Upper lobe of right lung (tissue), 1 donor: ENCODE measurements at regions not wholly inside any gene's neighbourhood (a gene's known extent, or its start where the extent isn't known, plus 50 kb on each side); places are given as distances from the start of the nearest gene placed in this dataset.

ENCODE experiments used
- ATAC-seq: fragments of 200-7000 bp; cut with Tn5 transposase; one replicate; pipeline ENCODE4 v1.9.1; 2020; ENCODE audit warnings: mild to moderate bottlenecking, moderate library complexity
- DNase-seq: peaks from one replicate; pipeline ENCODE4 v3.0.0-alpha.2; 2020
- H3K27ac ChIP-seq: fragments of 200-600 bp; one replicate; pipeline ENCODE4 v1.8.0; 2022
- H3K27me3 ChIP-seq: fragments of 200-600 bp; one replicate; pipeline ENCODE4 v1.8.0; 2022; ENCODE audit warnings: mild to moderate bottlenecking
- H3K36me3 ChIP-seq: fragments of 200-600 bp; one replicate; pipeline ENCODE4 v1.8.0; 2022
- H3K4me1 ChIP-seq: fragments of 200-600 bp; one replicate; pipeline ENCODE4 v1.8.0; 2022
- H3K4me3 ChIP-seq: fragments of 200-600 bp; one replicate; pipeline ENCODE4 v1.8.0; 2022; ENCODE audit warnings: mild to moderate bottlenecking
- H3K9me3 ChIP-seq: fragments of 200-600 bp; one replicate; pipeline ENCODE4 v1.8.0; 2022
- CTCF ChIP-seq: fragments of 200-600 bp; IDR thresholded peaks from one replicate; pipeline ENCODE4 v1.8.0; 2022; ENCODE audit warnings: antibody characterized with exemption
- intact Hi-C: fragments of 100-400 bp; cut with DNase I; formaldehyde crosslinking; loops from one replicate; pipeline ENCODE4 v1.11.0; 2022
- donor health status: DM: no; HTN: yes; CAD: no; lungs with severe emphysema.

GRCh38 chrX:36504625-36505024, 503.5 kb upstream of the FAM47C start:
- Histone ChIP-seq H3K4me1 (no peaks in the 10 kb centered on the region), H3K4me3 (no peak overlapping the region), H3K9me3 (no peaks in the 10 kb centered on the region), H3K27ac (no peak overlapping the region), H3K36me3 (no peaks in the 10 kb centered on the region), H3K27me3 (no peaks in the 10 kb centered on the region)
- DNase-seq = no peak
- intact Hi-C loops = no loop called here
- no peak for TF ChIP-seq CTCF
- no peak for ATAC-seq

GRCh38 chrX:36508042-36508441, 500.1 kb upstream of the FAM47C start:
- Histone ChIP-seq H3K27me3 (no peaks in the 10 kb centered on the region), H3K36me3 (no peaks in the 10 kb centered on the region), H3K9me3 (no peaks in the 10 kb centered on the region), H3K4me3 (no peak overlapping the region), H3K27ac (no peak overlapping the region), H3K4me1 (no peaks in the 10 kb centered on the region)
- TF ChIP-seq CTCF = no peak
- no peak for DNase-seq
- intact Hi-C loops = no loop called here
- no peak for ATAC-seq

DNA sequence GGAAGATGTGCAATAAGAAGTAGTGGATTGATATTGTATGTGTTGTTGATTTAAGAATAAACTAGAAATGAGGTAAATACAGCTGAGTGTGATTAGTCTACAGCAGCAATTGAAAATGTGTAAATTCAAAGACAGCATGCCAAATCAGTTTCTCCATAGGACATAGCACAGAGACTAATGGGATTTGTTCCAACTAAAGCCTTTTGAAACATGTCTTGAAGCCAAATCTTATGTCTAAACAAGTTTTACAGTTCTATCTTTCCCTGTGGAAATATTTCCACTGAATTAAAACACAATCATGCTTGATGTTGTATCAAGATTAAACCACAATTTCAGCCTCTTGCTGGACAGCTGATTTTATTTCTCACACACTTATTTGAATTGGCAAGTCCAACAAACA, 497.4 kb upstream of the FAM47C start:
- intact Hi-C loops = no loop called here
- Histone ChIP-seq H3K27ac (no peak overlapping the region), H3K4me3 (no peak overlapping the region), H3K27me3 (no peaks in the 10 kb centered on the region), H3K36me3 (no peaks in the 10 kb centered on the region), H3K4me1 (no peaks in the 10 kb centered on the region), H3K9me3 (no peaks in the 10 kb centered on the region)
- ATAC-seq (no peak), DNase-seq (no peak)
- no peak for TF ChIP-seq CTCF

- H3K27me3 ChIP-seq = no peaks in the 10 kb centered on the region
- DNase-seq (no peak), ATAC-seq (no peak)
- H3K4me1 ChIP-seq = no peaks in the 10 kb centered on the region
- no peak for TF ChIP-seq CTCF
- intact Hi-C loops = no loop called here
- H3K36me3 ChIP-seq = no peaks in the 10 kb centered on the region
- H3K27ac ChIP-seq = no peak overlapping the region
- no peak overlapping the region for H3K4me3 ChIP-seq
- H3K9me3 ChIP-seq = no peaks in the 10 kb centered on the region
These were observed 479.5 kb upstream of the FAM47C start for GRCh38 chrX:36528661-36529060.

DNA sequence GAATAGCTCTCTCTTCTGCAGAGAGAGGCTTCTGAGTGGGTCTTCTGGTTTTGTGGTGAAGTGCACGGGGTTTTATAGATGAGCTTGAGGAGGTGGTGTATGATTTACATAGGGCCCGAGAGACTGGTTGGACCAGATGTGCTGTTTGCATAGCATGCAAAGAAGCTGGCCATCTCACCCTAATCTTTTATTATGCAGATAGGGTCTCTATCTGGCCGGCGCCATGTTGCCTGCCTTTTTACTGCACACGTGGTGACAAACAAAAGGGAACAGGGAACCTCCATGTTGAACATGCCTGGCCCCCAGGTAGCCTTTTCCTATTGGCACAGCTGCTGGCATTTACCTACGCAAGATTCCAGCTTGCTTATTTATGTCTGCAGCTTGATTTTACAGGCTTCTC, 473.3 kb upstream of the FAM47C start:
- Histone ChIP-seq H3K27me3 (no peaks in the 10 kb centered on the region), H3K4me1 (no peaks in the 10 kb centered on the region), H3K36me3 (no peaks in the 10 kb centered on the region), H3K9me3 (no peaks in the 10 kb centered on the region), H3K4me3 (no peak overlapping the region), H3K27ac (no peak overlapping the region)
- DNase-seq = no peak
- intact Hi-C loops = no loop called here
- ATAC-seq = no peak
- no peak for TF ChIP-seq CTCF

GRCh38 chrX:36543499-36543898, 464.7 kb upstream of the FAM47C start:
- Histone ChIP-seq H3K27me3 (no peaks in the 10 kb centered on the region), H3K36me3 (no peaks in the 10 kb centered on the region), H3K4me1 (no peaks in the 10 kb centered on the region), H3K27ac (no peak overlapping the region), H3K9me3 (no peaks in the 10 kb centered on the region), H3K4me3 (no peak overlapping the region)
- no peak for TF ChIP-seq CTCF
- ATAC-seq = no peak
- intact Hi-C loops = no loop called here
- no peak for DNase-seq
